Liver (tissue), 2 donors: ENCODE measurements at regions not wholly inside any gene's neighbourhood (a gene's known extent, or its start where the extent isn't known, plus 50 kb on each side); places are given as distances from the start of the nearest gene placed in this dataset.

Experiments
- YY1 ChIP-seq: IDR thresholded peaks from 2 replicates; pipeline ENCODE4 v1.6.1; 2016; ENCODE audit warnings: antibody characterized with exemption, mild to moderate bottlenecking
- TF ChIP-seq, protein P1 (sequence below): IDR thresholded peaks from 2 replicates; pipeline ENCODE4 v1.6.1; 2016; ENCODE audit warnings: antibody characterized with exemption
- TF ChIP-seq, protein P2 (sequence below): fragments of 150-350 bp; IDR thresholded peaks from 2 replicates; pipeline ENCODE4 v1.5.1; 2017; ENCODE audit warnings: improper control_type of control experiment, low read depth, low read length; ENCODE audit not compliant: missing input control
- donor health status: healthy.

GRCh38 chr9:25254051-25254450 lies 424.2 kb downstream of the TUSC1 start:
- TF ChIP-seq, protein P1, sequence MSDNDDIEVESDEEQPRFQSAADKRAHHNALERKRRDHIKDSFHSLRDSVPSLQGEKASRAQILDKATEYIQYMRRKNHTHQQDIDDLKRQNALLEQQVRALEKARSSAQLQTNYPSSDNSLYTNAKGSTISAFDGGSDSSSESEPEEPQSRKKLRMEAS, result no peak
- TF ChIP-seq, protein P2, sequence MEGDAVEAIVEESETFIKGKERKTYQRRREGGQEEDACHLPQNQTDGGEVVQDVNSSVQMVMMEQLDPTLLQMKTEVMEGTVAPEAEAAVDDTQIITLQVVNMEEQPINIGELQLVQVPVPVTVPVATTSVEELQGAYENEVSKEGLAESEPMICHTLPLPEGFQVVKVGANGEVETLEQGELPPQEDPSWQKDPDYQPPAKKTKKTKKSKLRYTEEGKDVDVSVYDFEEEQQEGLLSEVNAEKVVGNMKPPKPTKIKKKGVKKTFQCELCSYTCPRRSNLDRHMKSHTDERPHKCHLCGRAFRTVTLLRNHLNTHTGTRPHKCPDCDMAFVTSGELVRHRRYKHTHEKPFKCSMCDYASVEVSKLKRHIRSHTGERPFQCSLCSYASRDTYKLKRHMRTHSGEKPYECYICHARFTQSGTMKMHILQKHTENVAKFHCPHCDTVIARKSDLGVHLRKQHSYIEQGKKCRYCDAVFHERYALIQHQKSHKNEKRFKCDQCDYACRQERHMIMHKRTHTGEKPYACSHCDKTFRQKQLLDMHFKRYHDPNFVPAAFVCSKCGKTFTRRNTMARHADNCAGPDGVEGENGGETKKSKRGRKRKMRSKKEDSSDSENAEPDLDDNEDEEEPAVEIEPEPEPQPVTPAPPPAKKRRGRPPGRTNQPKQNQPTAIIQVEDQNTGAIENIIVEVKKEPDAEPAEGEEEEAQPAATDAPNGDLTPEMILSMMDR, result no peak
- no peak for TF ChIP-seq YY1
